NCI-H2196 treated with DMSO at 0.1 percent for 48 hours (cell line): ENCODE measurements at regions not wholly inside any gene's neighbourhood (a gene's known extent, or its start where the extent isn't known, plus 50 kb on each side); places are given as distances from the start of the nearest gene placed in this dataset.
"Not testable (repeated sequence)": the region's sequence is repeated elsewhere in the genome, so short reads cannot be mapped to it uniquely, and the experiment has no call there.

Experiments
- DNase-seq: peaks from one replicate; lab custom pipeline; 2025; ENCODE audit not compliant: unreplicated experiment; lab: John Stamatoyannopoulos, UW

DNA sequence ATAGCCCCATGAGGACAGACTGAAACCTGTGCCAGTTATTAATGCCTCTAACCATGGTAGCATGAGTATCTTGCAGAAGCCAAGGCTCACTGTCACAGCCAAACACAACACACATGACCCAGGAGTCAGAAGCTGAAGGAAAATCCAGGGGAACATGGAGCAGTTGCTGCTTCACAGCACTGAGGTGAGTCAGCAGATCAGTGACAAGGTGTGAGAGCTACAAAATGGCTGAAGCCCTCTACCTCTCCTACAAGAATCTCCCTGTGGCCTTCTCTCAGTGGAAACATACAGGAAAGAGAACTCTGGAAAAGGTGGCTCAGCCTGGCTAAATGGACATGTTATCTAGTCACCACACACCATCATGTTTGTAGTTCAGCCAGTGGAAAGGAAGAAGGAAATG, 93.5 kb downstream of the NAB1 start:
- no peak for DNase-seq

DNA sequence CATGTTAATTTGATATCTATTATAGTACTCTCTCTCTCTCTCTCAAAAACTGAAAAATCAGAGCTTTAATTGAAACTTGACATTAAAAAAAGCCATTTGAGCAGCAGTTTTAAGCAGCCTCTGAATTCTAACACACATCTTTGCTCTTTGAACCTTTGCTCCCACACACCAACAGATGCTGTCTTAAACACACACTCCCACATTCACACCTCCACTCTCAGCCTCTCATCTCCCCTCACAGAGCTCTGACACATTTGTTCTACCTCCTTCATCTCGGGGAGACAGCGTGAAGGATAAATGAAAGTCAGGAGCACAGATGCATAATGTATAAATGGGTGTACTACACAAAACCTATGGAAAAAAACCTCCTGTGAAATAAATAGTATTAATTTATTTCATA, 95.2 kb downstream of the NAB1 start:
- no peak for DNase-seq

DNA sequence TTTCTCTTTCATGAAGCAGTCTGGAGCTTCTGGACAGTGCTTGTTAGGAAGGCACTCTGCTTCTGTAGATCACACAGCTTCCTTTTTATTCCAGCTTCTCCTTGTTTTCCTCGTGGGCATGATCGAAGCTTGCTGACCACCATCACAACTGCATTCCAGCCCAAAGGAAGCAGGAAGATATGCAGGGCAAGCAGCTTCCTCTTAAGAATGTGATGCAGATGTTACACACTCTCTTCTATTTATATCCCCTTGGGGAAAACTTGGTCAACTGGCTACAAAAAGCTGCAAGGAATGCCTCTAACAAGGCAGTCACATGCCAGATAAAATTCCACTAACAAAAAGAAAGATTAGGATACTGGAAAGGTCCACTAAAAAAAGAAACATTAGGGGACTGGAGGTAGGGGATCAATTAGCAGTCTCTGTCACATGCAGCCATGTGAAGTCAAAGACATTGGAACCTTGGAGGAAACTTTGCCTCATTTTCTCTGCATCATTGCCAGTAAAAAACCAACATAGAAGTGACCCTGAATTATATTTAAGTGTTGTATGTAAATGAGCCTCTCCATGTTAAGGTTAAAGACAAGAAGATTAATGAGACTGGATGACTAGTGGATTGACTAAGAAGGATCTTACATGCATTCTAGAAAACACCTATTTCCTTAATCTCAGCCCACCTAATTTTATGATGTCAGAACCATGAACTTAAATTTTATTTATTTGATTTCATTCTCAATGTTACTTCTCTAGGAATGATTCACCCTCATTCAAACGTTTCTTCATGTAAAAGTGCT, 98.3 kb downstream of the NAB1 start:
- DNase-seq, result no peak

DNA sequence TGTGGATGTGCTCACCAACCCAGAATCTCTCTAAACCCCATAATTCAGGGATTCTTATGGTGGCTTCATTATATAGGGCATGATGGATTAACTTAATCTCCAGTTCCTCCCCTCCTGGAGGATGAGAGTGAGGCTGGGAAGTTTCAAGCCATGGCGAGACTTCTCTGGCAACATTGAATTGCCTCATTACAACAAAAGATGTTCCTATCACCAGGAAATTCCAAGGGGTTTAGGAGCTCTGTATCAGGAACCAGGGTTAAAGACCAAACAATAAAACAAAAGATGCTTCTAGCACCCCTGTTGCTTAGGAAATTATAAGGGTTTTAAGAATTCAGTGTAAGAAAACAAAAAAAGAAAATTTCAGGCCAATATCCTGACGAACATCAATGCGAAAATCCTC, 100.1 kb downstream of the NAB1 start:
- DNase-seq, result no peak

DNA sequence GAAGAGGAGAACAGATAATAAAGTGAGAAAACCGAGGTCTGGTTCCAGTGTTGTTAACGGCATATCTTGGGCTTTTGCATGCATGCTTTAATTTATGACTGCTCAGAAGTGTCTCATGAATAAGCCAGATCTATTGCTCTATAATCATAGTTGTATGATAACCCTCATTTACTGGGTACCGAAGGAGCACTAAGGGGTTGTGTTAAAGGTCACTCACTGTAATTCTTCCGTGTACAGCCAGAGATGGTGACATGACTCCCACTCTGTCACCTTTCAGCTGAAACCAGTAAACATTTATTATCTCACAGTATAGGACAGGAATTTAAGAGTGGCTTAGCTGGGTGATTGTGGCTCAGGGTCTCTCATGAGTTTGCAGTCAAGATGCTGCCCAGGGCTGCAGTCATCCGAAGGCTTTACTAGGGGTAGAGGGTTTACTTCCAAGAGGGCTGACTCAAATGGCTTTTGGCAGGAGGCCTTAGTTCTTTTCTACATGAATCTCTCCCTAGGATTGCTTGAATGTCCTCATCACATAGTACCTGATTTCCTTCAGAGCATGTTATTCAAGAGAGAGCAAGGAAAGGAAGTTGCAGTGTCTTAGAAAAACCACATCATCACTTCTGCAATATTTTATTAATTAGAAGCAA, 107.0 kb downstream of the NAB1 start:
- no peak for DNase-seq

DNA sequence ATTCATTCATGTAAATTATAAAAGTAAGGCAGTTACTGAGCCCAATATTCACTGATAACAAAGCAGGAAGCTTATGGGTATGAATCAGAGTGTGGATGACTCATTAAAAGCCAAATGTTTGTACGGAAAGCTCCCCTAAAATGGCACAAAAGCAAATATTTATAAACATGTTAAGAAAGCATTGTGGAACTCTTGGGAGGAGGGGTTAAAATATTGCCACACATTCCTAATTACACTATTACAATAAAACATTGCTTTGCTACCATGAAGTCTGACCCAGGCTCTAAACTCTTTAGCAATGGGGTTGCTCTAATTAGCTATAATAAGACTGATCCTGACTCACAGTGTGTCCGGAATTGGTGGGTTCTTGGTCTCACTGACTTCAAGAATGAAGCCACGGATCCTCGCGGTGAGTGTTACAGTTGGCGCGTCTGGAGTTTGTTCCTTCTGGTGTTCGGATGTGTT, 110.9 kb downstream of the NAB1 start:
- DNase-seq, result no peak

DNA sequence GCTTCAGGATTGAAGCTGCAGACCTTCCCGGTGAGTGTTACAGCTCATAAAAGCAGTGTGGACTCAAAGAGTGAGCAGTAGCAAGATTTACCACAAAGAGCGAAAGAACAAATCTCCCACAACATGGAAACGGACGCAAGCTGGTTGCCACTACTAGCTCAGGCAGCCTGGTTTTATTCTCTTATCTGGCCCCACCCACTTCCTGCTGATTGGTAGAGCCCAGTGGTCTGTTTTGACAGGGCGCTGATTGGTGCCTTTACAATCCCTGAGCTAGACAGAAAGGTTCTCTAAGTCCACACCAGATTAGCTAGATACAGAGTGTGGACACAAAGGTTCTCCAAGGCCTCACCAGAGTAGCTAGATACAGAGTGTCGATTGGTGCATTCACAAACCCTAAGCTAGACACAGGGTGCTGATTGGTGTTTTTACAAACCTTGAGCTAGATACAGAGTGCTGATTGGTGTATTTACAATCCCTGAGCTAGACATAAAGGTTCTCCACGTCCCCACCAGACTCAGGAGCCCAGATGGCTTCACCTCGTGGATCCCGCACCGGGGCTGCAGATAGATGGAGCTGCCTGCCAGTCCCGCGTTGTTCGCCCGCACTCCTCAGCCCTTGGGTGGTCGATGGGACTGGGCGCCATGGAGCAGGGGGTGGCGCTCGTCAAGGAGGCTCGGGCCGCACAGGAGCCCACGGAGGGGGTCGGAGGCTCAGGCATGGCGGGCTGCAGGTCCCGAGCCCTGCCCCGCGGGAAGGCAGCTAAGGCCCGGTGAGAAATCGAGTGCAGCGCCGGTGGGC, 111.7 kb downstream of the NAB1 start:
- not testable (repeated sequence) for DNase-seq

DNA sequence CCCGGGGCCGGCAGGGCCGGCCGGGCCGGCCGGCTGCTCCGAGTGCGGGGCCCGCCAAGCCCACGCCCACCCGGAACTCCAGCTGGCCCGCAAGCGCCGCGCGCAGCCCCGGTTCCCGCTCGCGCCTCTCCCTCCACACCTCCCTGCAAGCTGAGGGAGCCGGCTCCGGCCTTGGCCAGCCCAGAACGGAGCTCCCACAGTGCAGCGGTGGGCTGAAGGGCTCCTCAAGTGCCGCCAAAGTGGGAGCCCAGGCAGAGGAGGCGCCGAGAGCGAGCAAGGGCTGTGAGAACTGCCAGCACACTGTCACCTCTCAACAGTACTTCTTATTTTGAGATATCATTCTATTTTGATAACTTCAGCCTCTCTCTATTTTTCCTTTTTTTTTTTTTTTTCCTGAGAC, 112.3 kb downstream of the NAB1 start:
- DNase-seq, result not testable (repeated sequence)

DNA sequence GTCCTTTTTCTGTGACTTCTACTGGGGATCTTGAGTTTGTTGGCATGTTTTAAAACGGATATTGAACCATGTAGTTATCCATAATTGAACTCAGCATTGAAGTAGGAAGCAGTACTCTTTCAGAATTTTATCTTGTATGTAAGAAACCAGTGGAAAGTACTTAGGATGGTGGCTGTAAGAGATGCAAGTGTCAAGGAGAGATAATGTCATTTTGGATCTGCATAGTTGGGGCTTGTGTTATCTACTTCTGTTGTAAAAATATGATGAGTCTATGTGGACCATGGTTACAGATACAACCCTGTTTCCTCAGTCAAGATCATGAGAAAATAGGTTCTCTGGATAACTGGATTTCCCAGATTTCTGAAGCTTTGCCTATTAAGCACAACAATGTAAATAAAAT, 113.7 kb downstream of the NAB1 start:
- no peak for DNase-seq

DNA sequence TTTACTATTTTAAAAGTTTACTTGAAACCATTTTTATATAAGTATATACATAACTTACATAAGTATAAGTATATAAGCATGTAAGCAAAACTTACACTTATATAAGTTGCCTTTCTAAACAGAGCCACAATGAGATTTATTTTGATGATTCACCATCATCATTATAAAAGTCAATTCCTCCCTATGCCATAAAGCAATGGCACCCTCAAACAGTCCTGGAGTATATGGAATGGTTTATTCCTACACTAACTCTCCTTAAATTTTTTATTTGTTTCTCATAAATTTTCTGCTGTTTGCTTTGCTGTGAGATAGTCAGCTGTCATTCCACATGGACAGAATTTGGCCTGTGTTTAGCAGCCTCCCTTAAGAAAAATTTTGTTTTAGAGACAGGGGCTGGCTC, 114.2 kb downstream of the NAB1 start:
- DNase-seq, result no peak

DNA sequence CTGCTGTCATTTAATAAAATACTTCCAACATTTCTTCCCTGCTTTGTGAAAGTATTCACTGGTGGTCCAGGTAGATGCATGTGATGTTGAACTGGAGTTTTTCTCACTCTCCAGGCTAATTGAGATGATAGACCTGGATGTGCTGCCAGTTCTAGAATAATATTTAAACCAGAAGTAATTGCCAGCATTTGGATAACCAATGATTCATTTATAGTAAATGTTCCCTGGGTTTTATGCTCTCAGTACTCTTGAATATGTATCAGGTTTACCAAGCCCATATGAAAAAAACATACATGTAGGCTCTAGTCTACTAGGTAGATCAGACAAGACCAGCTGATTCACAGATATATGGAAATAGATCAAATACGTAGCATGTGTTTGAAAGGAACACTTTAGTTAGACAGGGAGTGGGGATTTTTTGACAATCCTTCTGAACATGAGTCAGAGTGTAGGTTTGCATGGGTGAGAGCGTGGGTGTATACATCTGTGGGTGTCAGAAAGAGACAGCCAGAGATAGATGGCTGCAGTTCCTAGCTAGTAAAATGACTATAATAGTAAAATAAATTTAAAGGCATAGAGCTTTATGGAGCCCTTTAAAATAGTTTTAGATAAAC, 115.1 kb downstream of the NAB1 start:
- DNase-seq, result no peak

DNA sequence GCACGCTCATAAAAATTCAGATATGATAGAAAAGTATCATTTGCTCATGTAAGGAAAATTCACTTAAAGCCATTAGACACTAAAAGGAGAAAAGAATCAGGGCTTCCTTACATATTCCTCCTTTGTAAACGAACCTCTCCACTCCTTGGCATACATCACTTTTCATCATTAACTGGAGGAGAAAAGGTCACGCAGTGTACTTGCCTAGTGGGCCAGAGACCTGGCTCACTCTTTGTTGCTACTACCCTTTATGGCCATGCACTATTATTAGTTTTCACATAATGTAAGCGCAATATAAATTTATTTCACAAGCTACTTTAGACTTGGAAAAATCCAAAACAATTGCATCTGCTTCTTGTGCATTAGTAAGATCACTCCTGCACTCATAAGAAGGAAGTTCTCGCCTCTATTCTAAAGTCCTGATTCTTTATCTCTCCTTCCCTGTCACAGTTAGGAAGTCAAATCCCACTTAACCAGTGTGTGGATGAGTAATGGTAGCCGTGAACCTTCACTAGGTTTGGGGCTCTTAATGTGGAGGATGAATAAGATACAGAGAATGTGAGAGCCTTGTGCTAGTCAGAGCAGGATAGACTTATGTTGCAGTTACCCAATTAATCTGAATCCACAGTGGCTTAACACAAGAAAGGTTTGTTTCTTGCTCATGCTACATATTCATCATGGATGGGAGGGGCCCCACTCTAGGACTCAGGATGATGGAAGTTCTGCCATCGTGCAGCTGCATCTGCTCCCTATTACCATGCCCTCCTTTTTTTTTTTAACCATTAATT, 115.0 kb upstream of the GLS start:
- no peak for DNase-seq

DNA sequence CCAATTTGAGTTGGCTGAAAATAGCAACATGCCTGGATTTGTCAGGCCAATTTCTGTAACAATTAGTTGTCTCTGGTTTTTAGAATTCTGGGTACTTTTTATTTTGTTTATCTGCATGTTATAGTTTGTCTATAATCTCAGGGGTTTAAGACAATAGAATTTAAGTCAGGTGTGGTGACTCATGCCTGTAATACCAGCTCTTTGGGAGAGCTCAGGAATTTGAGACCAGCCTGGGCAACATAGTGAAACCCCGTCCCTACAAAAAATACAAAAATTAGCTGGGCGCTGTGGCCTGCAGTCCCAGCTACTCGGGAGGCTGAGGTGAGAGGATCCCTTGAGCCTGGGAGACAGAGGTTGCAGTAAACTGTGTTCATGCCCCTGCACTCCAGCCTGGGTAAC, 114.4 kb upstream of the GLS start:
- DNase-seq, result no peak

DNA sequence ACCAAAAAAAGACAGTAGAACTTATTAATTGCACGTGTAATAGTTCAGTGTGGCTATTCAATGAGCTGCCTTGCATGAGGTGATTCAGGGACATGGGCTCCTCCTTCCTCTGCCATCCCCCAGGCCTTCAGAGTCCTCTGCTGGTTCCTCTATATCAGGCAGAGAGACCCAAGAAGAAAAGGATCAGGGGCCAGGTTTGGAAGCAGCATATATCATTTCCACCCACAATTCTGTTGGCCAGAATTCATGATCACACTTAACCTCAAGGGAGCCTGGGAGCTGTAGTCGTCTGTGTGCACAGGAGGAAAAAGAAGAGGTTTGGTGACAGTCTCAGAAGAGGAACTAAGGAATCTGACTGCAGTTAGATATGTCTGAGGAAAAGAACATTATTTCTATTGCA, 114.0 kb upstream of the GLS start:
- DNase-seq, result no peak

DNA sequence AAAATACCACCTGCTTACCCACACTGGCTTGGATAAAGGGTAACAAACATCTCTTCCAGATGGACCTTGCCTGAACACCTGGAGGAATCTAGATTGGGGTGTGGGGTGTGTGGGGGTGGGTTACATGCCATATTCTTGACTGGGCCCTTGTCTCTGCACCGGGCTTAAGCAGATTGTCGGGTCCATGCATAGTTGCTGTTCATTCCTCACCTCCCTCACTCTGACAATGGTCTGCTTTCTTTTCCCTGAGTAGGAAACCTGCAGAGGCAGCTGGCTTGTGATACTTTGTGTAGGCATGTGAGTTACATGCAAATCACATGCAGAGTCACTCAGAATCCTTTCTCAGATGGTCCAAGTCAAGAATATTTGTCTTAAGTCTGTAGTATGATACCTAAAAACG, 112.8 kb upstream of the GLS start:
- no peak for DNase-seq

DNA sequence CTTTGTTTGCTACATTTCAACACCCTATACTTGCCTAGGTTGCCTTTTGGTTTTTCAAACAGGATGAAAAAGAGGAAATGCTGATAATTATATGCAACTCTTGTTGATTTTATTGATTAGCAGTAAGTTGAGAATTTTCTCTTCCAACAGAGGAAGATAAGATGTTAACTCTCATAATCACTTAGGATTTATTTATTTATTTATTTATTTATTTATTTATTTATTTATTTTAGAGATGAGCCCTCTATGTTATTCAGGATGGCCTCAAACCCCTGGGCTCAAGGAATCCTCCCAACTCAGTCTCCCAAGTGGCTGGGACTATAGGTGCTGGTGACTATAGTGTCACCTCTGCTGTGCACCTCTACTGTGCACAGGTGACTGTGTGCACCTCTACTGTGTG, 111.4 kb upstream of the GLS start:
- DNase-seq, result no peak

DNA sequence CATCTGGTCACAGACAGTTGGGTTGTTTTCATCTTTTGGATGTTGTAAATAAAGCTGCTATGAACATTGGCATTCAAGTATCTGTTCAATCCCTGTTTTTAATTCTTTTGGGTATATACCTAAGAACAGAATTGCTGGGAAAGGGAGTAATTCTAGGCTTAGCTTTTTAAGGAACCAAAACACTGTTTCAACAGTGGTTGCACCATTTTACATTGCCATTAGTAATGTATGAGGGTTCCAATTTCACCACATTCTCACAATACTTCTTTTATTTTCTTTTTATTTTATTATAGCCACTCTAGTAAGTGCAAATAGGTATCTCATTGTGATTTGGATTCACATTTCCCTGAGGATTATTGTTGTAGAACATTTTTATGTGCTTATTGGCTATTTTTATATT, 108.9 kb upstream of the GLS start:
- no peak for DNase-seq

DNA sequence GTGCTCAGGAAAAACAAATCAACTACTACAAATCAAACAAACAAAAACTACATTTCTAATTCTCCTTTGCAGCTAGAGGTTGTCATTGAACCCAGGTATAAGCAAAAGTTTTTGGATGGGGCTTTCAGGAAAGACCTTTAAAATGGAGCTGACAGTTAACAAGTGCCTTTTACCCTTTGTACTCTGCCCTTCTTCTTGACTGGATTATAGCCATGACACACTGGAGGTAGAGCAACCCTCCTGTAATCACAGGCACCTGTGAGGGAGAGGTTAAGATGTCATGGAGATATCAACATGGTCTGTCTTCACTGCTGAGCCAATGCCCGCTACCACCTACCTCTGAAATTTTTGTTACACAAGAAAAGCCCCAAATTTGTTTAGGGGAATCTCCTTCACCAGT, 100.0 kb upstream of the GLS start:
- DNase-seq, result no peak

DNA sequence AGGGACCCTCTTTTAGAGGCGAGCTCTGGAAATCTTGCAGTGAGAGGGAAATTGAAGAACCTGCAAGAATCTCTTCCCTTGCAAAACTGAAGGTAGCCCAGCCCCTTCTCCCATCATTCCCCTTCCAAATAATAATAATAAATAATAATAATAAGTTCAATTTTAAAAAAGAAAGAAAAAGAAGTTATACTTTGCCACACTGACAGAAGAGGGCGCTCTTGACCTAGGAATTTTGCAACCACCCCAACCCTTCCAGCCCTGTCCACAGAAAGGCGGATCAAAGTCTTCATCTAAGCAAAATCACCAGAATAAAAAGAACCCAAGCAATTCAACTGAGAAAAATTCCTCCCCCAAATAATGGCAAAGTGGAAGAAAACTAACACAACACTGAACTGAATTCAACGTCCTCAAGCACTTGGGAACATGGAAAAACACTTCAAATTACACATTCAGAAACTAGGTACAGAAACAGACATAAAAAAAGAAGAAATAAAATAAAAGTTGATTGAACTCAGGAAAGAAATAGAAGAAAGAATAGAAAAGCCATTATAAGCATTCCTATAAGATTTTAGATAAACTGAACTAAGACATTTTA, 98.9 kb upstream of the GLS start:
- peak; percentile 68 for DNase-seq

DNA sequence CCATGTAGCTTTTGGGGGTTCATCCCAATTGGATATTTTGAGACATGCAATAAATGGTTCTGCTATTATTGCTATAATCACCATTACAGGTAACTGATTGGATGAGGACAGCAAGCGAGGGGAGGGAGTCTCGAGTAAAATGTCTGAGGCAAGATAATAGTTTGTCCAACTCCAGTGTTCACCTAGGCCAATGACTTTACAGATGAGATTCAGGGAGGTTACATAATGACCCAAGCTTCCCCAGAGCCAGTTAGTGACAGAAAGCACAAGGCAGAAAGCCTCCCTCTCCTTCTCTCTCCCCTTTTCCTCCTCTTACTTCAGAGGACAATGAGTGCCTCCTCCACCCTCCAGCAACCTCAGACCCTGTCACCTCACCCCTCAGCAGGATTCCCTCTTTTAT, 98.4 kb upstream of the GLS start:
- DNase-seq, result no peak
